GM12891 (cell line): ENCODE measurements at regions not wholly inside any gene's neighbourhood (a gene's known extent, or its start where the extent isn't known, plus 50 kb on each side); places are given as distances from the start of the nearest gene placed in this dataset.

Experiments
- POLR2AphosphoS5 ChIP-seq: IDR thresholded peaks from 2 replicates; pipeline ENCODE4 v1.6.1; 2011; ENCODE audit warnings: low read depth, low read length, control low read depth
- TAF1 ChIP-seq: IDR thresholded peaks from 2 replicates; pipeline ENCODE4 v1.6.1; 2011; ENCODE audit warnings: low read depth, low read length, control low read depth

- no peak for TF ChIP-seq POLR2AphosphoS5
- no peak for TF ChIP-seq TAF1
Observed at GRCh38 chr7:112898432-112899290, 108.5 kb upstream of the TMEM168 start.
